Smooth muscle cell (in vitro differentiated cells): ENCODE measurements at regions not wholly inside any gene's neighbourhood (a gene's known extent, or its start where the extent isn't known, plus 50 kb on each side); places are given as distances from the start of the nearest gene placed in this dataset.

Experiments used
- DNase-seq: peaks from one replicate; lab custom pipeline; 2025; ENCODE audit not compliant: unreplicated experiment; lab: John Stamatoyannopoulos, UW
- H2AFZ ChIP-seq: fragments of 200-600 bp; sonication (generic); 2 replicates; pipeline ENCODE4 v1.6.0; 2016; ENCODE audit warnings: antibody characterized with exemption, low read depth, mild to moderate bottlenecking
- H3F3A ChIP-seq: fragments of 200-600 bp; sonication (generic); 2 replicates; pipeline ENCODE4 v1.6.0; 2017; ENCODE audit warnings: antibody characterized with exemption, low read depth
- H3K27ac ChIP-seq: fragments of 200-600 bp; sonication (generic); 2 replicates; pipeline ENCODE4 v1.5.1; 2016; ENCODE audit warnings: low read depth, mild to moderate bottlenecking
- H3K27me3 ChIP-seq: fragments of 200-600 bp; sonication (generic); 2 replicates; pipeline ENCODE4 v1.6.1; 2016; ENCODE audit warnings: low read depth, mild to moderate bottlenecking
- H3K36me3 ChIP-seq: fragments of 200-600 bp; sonication (generic); 2 replicates; pipeline ENCODE4 v1.5.1; 2016; ENCODE audit warnings: low read depth
- H3K4me1 ChIP-seq: fragments of 200-600 bp; sonication (generic); 2 replicates; pipeline ENCODE4 v1.5.1; 2016; ENCODE audit warnings: low read depth
- H3K4me2 ChIP-seq: fragments of 200-600 bp; sonication (generic); 2 replicates; pipeline ENCODE4 v1.6.0; 2016; ENCODE audit warnings: mild to moderate bottlenecking
- H3K4me3 ChIP-seq: fragments of 200-600 bp; sonication (generic); 2 replicates; pipeline ENCODE4 v1.5.1; 2016; ENCODE audit warnings: mild to moderate bottlenecking
- H3K79me2 ChIP-seq: fragments of 200-600 bp; sonication (generic); 2 replicates; pipeline ENCODE4 v1.6.0; 2016; ENCODE audit warnings: low read depth, mild to moderate bottlenecking
- H3K9ac ChIP-seq: fragments of 200-600 bp; sonication (generic); 2 replicates; pipeline ENCODE4 v1.6.0; 2016; ENCODE audit warnings: low read depth
- H3K9me3 ChIP-seq: fragments of 200-600 bp; sonication (generic); replicated peaks from 2 replicates; pipeline ENCODE4 v1.5.1; 2016; ENCODE audit warnings: low read depth
- H4K20me1 ChIP-seq: fragments of 200-600 bp; sonication (generic); 2 replicates; pipeline ENCODE4 v1.6.0; 2016; ENCODE audit warnings: low read depth
- CTCF ChIP-seq: fragments of 200-600 bp; sonication (generic); IDR thresholded peaks from 2 replicates; pipeline ENCODE4 v1.5.1; 2017; ENCODE audit warnings: borderline replicate concordance, mild to moderate bottlenecking, antibody characterized with exemption; ENCODE audit not compliant: insufficient read depth, poor library complexity, severe bottlenecking
- WGBS: methylation state at CpG from one replicate; pipeline ENCODE4 v1.1.7; 2016; ENCODE audit warnings: low lambda C conversion rate; 5-methylcytosine and 5-hydroxymethylcytosine counted together

- Histone ChIP-seq H4K20me1 (no peaks in the 10 kb centered on the region), H3K4me3 (no peak overlapping the region), H3K9me3 (no peaks in the 10 kb centered on the region), H3K27ac (no peak overlapping the region), H3K79me2 (no peaks in the 10 kb centered on the region), H3K9ac (no peak overlapping the region), H3K4me1 (no peaks in the 10 kb centered on the region), H3K27me3 (no peaks in the 10 kb centered on the region), H3K36me3 (no peaks in the 10 kb centered on the region), H3F3A (no peaks in the 10 kb centered on the region), H2AFZ (no peak overlapping the region), H3K4me2 (no peak overlapping the region)
- DNase-seq = no peak
- TF ChIP-seq CTCF = no peak
- WGBS = 26% methylated on average over 3 of the region's 3 CpGs
Observed at GRCh38 chr1:56390232-56390867, 189.0 kb downstream of the PLPP3 start.

GRCh38 chr1:56389813-56390212 lies 189.6 kb downstream of the PLPP3 start:
- Histone ChIP-seq H2AFZ (no peak overlapping the region), H3K4me3 (no peak overlapping the region), H3F3A (no peaks in the 10 kb centered on the region), H3K9ac (no peak overlapping the region), H3K27ac (no peak overlapping the region), H3K9me3 (no peaks in the 10 kb centered on the region), H3K79me2 (no peaks in the 10 kb centered on the region), H3K4me1 (no peaks in the 10 kb centered on the region), H3K36me3 (no peaks in the 10 kb centered on the region), H4K20me1 (no peaks in the 10 kb centered on the region), H3K4me2 (no peak overlapping the region), H3K27me3 (no peaks in the 10 kb centered on the region)
- no peak for DNase-seq
- 66% methylated on average over 2 of the region's 2 CpGs for WGBS
- TF ChIP-seq CTCF = no peak

GRCh38 chr1:56387071-56387740 lies 192.2 kb downstream of the PLPP3 start:
- Histone ChIP-seq H4K20me1 (no peaks in the 10 kb centered on the region), H2AFZ (no peak overlapping the region), H3K27ac (no peak overlapping the region), H3K9ac (no peak overlapping the region), H3F3A (no peaks in the 10 kb centered on the region), H3K9me3 (no peaks in the 10 kb centered on the region), H3K4me3 (no peak overlapping the region), H3K4me1 (no peaks in the 10 kb centered on the region), H3K79me2 (no peaks in the 10 kb centered on the region), H3K27me3 (no peaks in the 10 kb centered on the region), H3K36me3 (no peaks in the 10 kb centered on the region), H3K4me2 (no peak overlapping the region)
- 88% methylated on average over 1 of the region's 1 CpG for WGBS
- DNase-seq = no peak
- TF ChIP-seq CTCF = no peak

GRCh38 chr1:56385314-56385713 lies 194.0 kb downstream of the PLPP3 start:
- Histone ChIP-seq H4K20me1 (no peaks in the 10 kb centered on the region), H3K4me3 (no peak overlapping the region), H3K9ac (no peak overlapping the region), H3K36me3 (no peaks in the 10 kb centered on the region), H3F3A (no peaks in the 10 kb centered on the region), H3K79me2 (no peaks in the 10 kb centered on the region), H2AFZ (no peak overlapping the region), H3K9me3 (no peaks in the 10 kb centered on the region), H3K27ac (no peak overlapping the region), H3K4me2 (no peak overlapping the region), H3K4me1 (no peaks in the 10 kb centered on the region), H3K27me3 (no peaks in the 10 kb centered on the region)
- TF ChIP-seq CTCF = no peak
- no peak for DNase-seq
- 83% methylated on average over 1 of the region's 1 CpG for WGBS
